PC-9 (cell line): ENCODE measurements at regions not wholly inside any gene's neighbourhood (a gene's known extent, or its start where the extent isn't known, plus 50 kb on each side); places are given as distances from the start of the nearest gene placed in this dataset.

ENCODE experiments used
- CTCF ChIP-seq: fragments of 200-600 bp; sonication (generic); conservative IDR thresholded peaks from 2 replicates; pipeline ENCODE4 v1.6.1; 2017; ENCODE audit warnings: mixed run types, antibody characterized with exemption, mild to moderate bottlenecking, moderate library complexity
- EZH2 ChIP-seq: fragments of 200-600 bp; sonication (generic); IDR thresholded peaks from 2 replicates; pipeline ENCODE4 v1.8.0; 2017; ENCODE audit warnings: antibody characterized with exemption, low read depth

- no peak for TF ChIP-seq EZH2
- TF ChIP-seq CTCF = no peak
Measured at GRCh38 chr10:6819301-6819700, 239.2 kb upstream of the PRKCQ start.
